WTC11 (cell line): ENCODE measurements at regions not wholly inside any gene's neighbourhood (a gene's known extent, or its start where the extent isn't known, plus 50 kb on each side); places are given as distances from the start of the nearest gene placed in this dataset.

Experiments used
- ATAC-seq: fragments of 200-7000 bp; cut with Tn5 transposase; 2 replicates; pipeline ENCODE4 v1.10.0; 2021; ENCODE audit warnings: mild to moderate bottlenecking, moderate library complexity
- CTCF ChIA-PET: fragments of 300-600 bp; sonication (Branson Sonifier 250); formaldehyde crosslinking; loops from one replicate; lab custom pipeline; 2021; ENCODE audit warnings: antibody characterized with exemption; lab: Charles Lee
- POLR2A ChIA-PET: fragments of 350-600 bp; sonication (Branson Sonifier 250); formaldehyde crosslinking; loops from one replicate; lab custom pipeline; 2021; ENCODE audit warnings: antibody characterized with exemption; lab: Charles Lee
- DNase-seq: peaks from one replicate; pipeline ENCODE4 v3.0.0; 2021; ENCODE audit warnings: low spot score
- H3K27ac Mint-ChIP-seq: 2 replicates; pipeline ENCODE4 v1.8.0; 2021; ENCODE audit warnings: mixed read lengths
- H3K27me3 Mint-ChIP-seq: 2 replicates; pipeline ENCODE4 v1.8.0; 2021; ENCODE audit warnings: low read depth, mild to moderate bottlenecking, moderate library complexity, mixed read lengths
- H3K36me3 Mint-ChIP-seq: 2 replicates; pipeline ENCODE4 v1.8.0; 2021; ENCODE audit warnings: mixed read lengths
- H3K4me1 Mint-ChIP-seq: 2 replicates; pipeline ENCODE4 v1.8.0; 2022; ENCODE audit warnings: mixed read lengths
- H3K4me3 Mint-ChIP-seq: 2 replicates; pipeline ENCODE4 v1.8.0; 2021; ENCODE audit warnings: mild to moderate bottlenecking, moderate library complexity, mixed read lengths
- H3K9me3 Mint-ChIP-seq: 2 replicates; pipeline ENCODE4 v1.8.0; 2021; ENCODE audit warnings: mixed read lengths
- ATF1 ChIP-seq: sonication (generic); formaldehyde crosslinking; IDR thresholded peaks from 2 replicates; pipeline ENCODE4 v1.8.1; 2023; ENCODE audit warnings: mild to moderate bottlenecking, moderate library complexity, missing genetic modification reagents
- ERG ChIP-seq: fragments of 250-450 bp; sonication (Bioruptor Pico); IDR thresholded peaks from 2 replicates; pipeline ENCODE4 v1.8.0; 2021; ENCODE audit warnings: mild to moderate bottlenecking
- FOXJ3 ChIP-seq: sonication (generic); formaldehyde crosslinking; IDR thresholded peaks from 2 replicates; pipeline ENCODE4 v1.9.0; 2021; ENCODE audit warnings: missing genetic modification reagents, mild to moderate bottlenecking, borderline replicate concordance
- MXD4 ChIP-seq: fragments of 250-450 bp; sonication (Bioruptor Pico); IDR thresholded peaks from 2 replicates; pipeline ENCODE4 v1.8.0; 2021; ENCODE audit warnings: mild to moderate bottlenecking, moderate library complexity, borderline replicate concordance
- NR2C2 ChIP-seq: sonication (generic); formaldehyde crosslinking; IDR thresholded peaks from 2 replicates; pipeline ENCODE4 v1.8.0; 2022; ENCODE audit warnings: mild to moderate bottlenecking, missing genetic modification reagents
- NR3C1 ChIP-seq: sonication (generic); formaldehyde crosslinking; conservative IDR thresholded peaks from 2 replicates; pipeline ENCODE4 v1.8.1; 2023; ENCODE audit warnings: low read depth, mild to moderate bottlenecking, missing genetic modification reagents
- TEAD1 ChIP-seq: sonication (generic); formaldehyde crosslinking; IDR thresholded peaks from 2 replicates; pipeline ENCODE4 v1.8.0; 2022; ENCODE audit warnings: mild to moderate bottlenecking, missing genetic modification reagents
- TEAD4 ChIP-seq: sonication (generic); formaldehyde crosslinking; IDR thresholded peaks from 2 replicates; pipeline ENCODE4 v1.8.0; 2022; ENCODE audit warnings: mild to moderate bottlenecking, missing genetic modification reagents
- TP53 ChIP-seq: sonication (generic); formaldehyde crosslinking; IDR thresholded peaks from 2 replicates; pipeline ENCODE4 v1.8.1; 2023; ENCODE audit warnings: mild to moderate bottlenecking, missing genetic modification reagents
- USF1 ChIP-seq: sonication (generic); formaldehyde crosslinking; IDR thresholded peaks from 2 replicates; pipeline ENCODE4 v1.8.0; 2022; ENCODE audit warnings: mild to moderate bottlenecking, missing genetic modification reagents
- ZBTB43 ChIP-seq: sonication (generic); formaldehyde crosslinking; IDR thresholded peaks from 2 replicates; pipeline ENCODE4 v1.8.1; 2023; ENCODE audit warnings: mild to moderate bottlenecking, missing genetic modification reagents
- ZNF138 ChIP-seq: sonication (generic); formaldehyde crosslinking; conservative IDR thresholded peaks from 2 replicates; pipeline ENCODE4 v1.8.1; 2022; ENCODE audit warnings: mild to moderate bottlenecking, moderate library complexity, missing genetic modification reagents
- ZNF263 ChIP-seq: sonication (generic); formaldehyde crosslinking; IDR thresholded peaks from 2 replicates; pipeline ENCODE4 v1.8.1; 2022; ENCODE audit warnings: low read depth, mild to moderate bottlenecking, moderate library complexity, missing genetic modification reagents
- ZNF396 ChIP-seq: fragments of 250-450 bp; sonication (Bioruptor Pico); IDR thresholded peaks from 2 replicates; pipeline ENCODE4 v1.8.0; 2021; ENCODE audit warnings: mild to moderate bottlenecking, moderate library complexity, borderline replicate concordance
- ZNF423 ChIP-seq: fragments of 250-450 bp; sonication (Bioruptor Pico); IDR thresholded peaks from 2 replicates; pipeline ENCODE4 v2.1.2; 2022; ENCODE audit warnings: mild to moderate bottlenecking, moderate library complexity
- TF ChIP-seq, protein P1 (sequence below): sonication (generic); formaldehyde crosslinking; conservative IDR thresholded peaks from 2 replicates; pipeline ENCODE4 v1.8.1; 2022; ENCODE audit warnings: mild to moderate bottlenecking, missing genetic modification reagents
- TF ChIP-seq, protein P2 (sequence below): sonication (generic); formaldehyde crosslinking; IDR thresholded peaks from 2 replicates; pipeline ENCODE4 v1.8.1; 2022; ENCODE audit warnings: mild to moderate bottlenecking, moderate library complexity, missing genetic modification reagents
- TF ChIP-seq, protein P3 (sequence below): sonication (generic); formaldehyde crosslinking; IDR thresholded peaks from 2 replicates; pipeline ENCODE4 v1.8.1; 2022; ENCODE audit warnings: low read depth, missing genetic modification reagents, borderline replicate concordance
- TF ChIP-seq, protein P4 (sequence below): sonication (generic); formaldehyde crosslinking; IDR thresholded peaks from 2 replicates; pipeline ENCODE4 v1.8.1; 2022; ENCODE audit warnings: missing genetic modification reagents, borderline replicate concordance

DNA sequence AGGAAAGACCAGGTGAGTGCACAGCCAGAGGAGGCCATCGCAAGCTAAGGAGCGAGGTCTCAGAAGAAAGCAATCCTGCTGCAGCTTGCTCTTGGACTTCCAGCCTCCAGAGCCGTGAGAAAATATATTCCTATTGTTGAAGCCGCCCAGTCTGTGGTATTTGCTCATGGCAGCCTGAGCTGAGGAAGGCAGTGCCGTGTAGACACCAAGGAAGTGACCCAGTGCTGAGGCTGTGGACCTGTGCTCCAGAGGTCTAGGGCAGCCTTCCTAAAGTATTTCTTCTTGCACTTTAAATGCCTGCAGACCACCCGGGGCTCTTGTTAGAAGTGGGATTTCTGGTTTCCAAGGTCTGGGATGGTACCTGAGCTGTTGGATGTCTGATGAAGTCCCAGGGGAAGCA lies 158.5 kb upstream of the KL start:
- no peak for ATAC-seq
- ChIA-PET POLR2A (no interaction called here), CTCF (no interaction called here)
- no peak for TF ChIP-seq TEAD4 (CRISPR knock-in tag)
- TF ChIP-seq ZBTB43 (CRISPR knock-in tag): no peak
- TF ChIP-seq, protein P1, sequence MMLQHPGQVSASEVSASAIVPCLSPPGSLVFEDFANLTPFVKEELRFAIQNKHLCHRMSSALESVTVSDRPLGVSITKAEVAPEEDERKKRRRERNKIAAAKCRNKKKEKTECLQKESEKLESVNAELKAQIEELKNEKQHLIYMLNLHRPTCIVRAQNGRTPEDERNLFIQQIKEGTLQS: no peak
- TF ChIP-seq ERG: no peak
- no peak for TF ChIP-seq FOXJ3 (CRISPR knock-in tag)
- no peak for TF ChIP-seq TP53 (CRISPR knock-in tag)
- TF ChIP-seq, protein P2, sequence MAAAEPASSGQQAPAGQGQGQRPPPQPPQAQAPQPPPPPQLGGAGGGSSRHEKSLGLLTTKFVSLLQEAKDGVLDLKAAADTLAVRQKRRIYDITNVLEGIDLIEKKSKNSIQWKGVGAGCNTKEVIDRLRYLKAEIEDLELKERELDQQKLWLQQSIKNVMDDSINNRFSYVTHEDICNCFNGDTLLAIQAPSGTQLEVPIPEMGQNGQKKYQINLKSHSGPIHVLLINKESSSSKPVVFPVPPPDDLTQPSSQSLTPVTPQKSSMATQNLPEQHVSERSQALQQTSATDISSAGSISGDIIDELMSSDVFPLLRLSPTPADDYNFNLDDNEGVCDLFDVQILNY (CRISPR knock-in tag): no peak
- no peak for TF ChIP-seq MXD4 (CRISPR knock-in tag)
- TF ChIP-seq TEAD1 (CRISPR knock-in tag): no peak
- TF ChIP-seq, protein P3, sequence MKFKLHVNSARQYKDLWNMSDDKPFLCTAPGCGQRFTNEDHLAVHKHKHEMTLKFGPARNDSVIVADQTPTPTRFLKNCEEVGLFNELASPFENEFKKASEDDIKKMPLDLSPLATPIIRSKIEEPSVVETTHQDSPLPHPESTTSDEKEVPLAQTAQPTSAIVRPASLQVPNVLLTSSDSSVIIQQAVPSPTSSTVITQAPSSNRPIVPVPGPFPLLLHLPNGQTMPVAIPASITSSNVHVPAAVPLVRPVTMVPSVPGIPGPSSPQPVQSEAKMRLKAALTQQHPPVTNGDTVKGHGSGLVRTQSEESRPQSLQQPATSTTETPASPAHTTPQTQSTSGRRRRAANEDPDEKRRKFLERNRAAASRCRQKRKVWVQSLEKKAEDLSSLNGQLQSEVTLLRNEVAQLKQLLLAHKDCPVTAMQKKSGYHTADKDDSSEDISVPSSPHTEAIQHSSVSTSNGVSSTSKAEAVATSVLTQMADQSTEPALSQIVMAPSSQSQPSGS (CRISPR knock-in tag): no peak
- no peak for TF ChIP-seq ATF1
- no peak for TF ChIP-seq NR2C2 (CRISPR knock-in tag)
- no peak for TF ChIP-seq USF1 (CRISPR knock-in tag)
- no peak for TF ChIP-seq NR3C1
- TF ChIP-seq ZNF138 (CRISPR knock-in tag): no peak
- no peak for TF ChIP-seq ZNF396
- no peak for TF ChIP-seq ZNF263 (CRISPR knock-in tag)
- H3K27ac Mint-ChIP-seq: no peak overlapping the region
- DNase-seq: no peak
- no peaks in the 10 kb centered on the region for H3K36me3 Mint-ChIP-seq
- H3K4me3 Mint-ChIP-seq: no peak overlapping the region
- peaks cover 5% of the 10 kb centered on the region; the same call in 1 of the 2 replicates for H3K9me3 Mint-ChIP-seq
- H3K4me1 Mint-ChIP-seq: peaks cover 5% of the 10 kb centered on the region
- no peaks in the 10 kb centered on the region for H3K27me3 Mint-ChIP-seq

DNA sequence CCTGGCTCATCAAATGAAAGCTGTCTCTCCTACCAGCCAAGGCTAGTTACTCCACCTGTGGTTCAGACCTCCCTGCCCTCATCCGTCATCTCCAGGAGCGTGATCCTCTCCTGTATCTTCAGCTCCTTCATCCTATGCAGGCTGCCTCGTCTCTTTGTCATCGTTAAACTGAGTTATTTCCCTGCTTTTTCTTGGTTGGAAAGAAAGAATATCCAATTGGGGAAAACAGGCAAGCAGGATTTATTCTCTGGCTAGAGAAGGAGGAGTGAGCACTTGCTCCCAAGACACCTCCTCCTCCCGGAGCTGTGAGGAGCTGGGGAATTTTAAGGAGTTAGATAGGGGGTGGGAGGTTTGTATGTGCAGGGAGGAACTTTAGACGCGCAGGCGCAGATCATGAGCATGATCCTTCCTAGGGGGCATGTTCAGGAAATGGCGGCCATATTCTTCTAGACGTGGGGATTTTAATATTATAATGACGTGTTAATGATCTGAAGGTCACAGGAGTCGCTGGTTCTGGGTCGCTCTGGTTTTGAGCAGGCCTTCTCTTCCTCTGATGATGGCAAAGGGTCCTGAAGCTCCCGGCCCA lies 156.4 kb upstream of the KL start:
- Mint-ChIP-seq H3K4me3 (no peak overlapping the region), H3K4me1 (no peaks in the 10 kb centered on the region), H3K36me3 (no peaks in the 10 kb centered on the region), H3K27me3 (no peaks in the 10 kb centered on the region), H3K9me3 (peaks cover 5% of the 10 kb centered on the region; the same call in 1 of the 2 replicates), H3K27ac (no peak overlapping the region)
- ChIA-PET CTCF (no interaction called here), POLR2A (no interaction called here)
- no peak for ATAC-seq
- TF ChIP-seq, protein P4, sequence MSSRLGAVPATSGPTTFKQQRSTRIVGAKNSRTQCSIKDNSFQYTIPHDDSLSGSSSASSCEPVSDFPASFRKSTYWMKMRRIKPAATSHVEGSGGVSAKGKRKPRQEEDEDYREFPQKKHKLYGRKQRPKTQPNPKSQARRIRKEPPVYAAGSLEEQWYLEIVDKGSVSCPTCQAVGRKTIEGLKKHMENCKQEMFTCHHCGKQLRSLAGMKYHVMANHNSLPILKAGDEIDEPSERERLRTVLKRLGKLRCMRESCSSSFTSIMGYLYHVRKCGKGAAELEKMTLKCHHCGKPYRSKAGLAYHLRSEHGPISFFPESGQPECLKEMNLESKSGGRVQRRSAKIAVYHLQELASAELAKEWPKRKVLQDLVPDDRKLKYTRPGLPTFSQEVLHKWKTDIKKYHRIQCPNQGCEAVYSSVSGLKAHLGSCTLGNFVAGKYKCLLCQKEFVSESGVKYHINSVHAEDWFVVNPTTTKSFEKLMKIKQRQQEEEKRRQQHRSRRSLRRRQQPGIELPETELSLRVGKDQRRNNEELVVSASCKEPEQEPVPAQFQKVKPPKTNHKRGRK: no peak
- TF ChIP-seq, protein P3 (CRISPR knock-in tag): no peak
- no peak for TF ChIP-seq ZNF423 (CRISPR knock-in tag)
- TF ChIP-seq FOXJ3 (CRISPR knock-in tag): no peak
- no peak for TF ChIP-seq TP53 (CRISPR knock-in tag)
- no peak for DNase-seq
